Parathyroid adenoma (tissue), 2 donors: ENCODE measurements at regions not wholly inside any gene's neighbourhood (a gene's known extent, or its start where the extent isn't known, plus 50 kb on each side); places are given as distances from the start of the nearest gene placed in this dataset.

Source experiments
- H2AFZ ChIP-seq: fragments of 300-600 bp; sonication (generic); one replicate; pipeline ENCODE4 v1.7.0; 2017; ENCODE audit warnings: antibody characterized with exemption, mild to moderate bottlenecking
- H3K27ac ChIP-seq: fragments of 300-600 bp; sonication (generic); one replicate; pipeline ENCODE4 v1.7.0; 2017
- H3K27me3 ChIP-seq: fragments of 300-600 bp; sonication (generic); one replicate; pipeline ENCODE4 v1.7.0; 2017; ENCODE audit warnings: low read length; ENCODE audit not compliant: control insufficient read depth, insufficient read depth
- H3K36me3 ChIP-seq: fragments of 300-600 bp; sonication (generic); one replicate; pipeline ENCODE4 v1.7.0; 2017; ENCODE audit warnings: low read length; ENCODE audit not compliant: control insufficient read depth, insufficient read depth
- H3K4me1 ChIP-seq: fragments of 300-600 bp; sonication (generic); one replicate; pipeline ENCODE4 v1.7.0; 2017; ENCODE audit warnings: control low read depth
- H3K4me2 ChIP-seq: fragments of 300-600 bp; sonication (generic); one replicate; pipeline ENCODE4 v1.7.0; 2017; ENCODE audit warnings: low read length
- H3K4me3 ChIP-seq: fragments of 300-600 bp; sonication (generic); one replicate; pipeline ENCODE4 v1.7.0; 2017; ENCODE audit warnings: low read depth, low read length
- H3K79me2 ChIP-seq: fragments of 300-600 bp; sonication (generic); one replicate; pipeline ENCODE4 v1.7.0; 2017; ENCODE audit warnings: control low read depth
- H3K9ac ChIP-seq: fragments of 300-600 bp; sonication (generic); one replicate; pipeline ENCODE4 v1.7.0; 2017; ENCODE audit warnings: mild to moderate bottlenecking
- H3K9me3 ChIP-seq: fragments of 300-600 bp; sonication (generic); one replicate; pipeline ENCODE4 v1.7.0; 2017; ENCODE audit warnings: low read length; ENCODE audit not compliant: control insufficient read depth
- TF ChIP-seq, protein P1 (sequence below): fragments of 300-600 bp; sonication (generic); IDR thresholded peaks from one replicate; pipeline ENCODE4 v1.7.0; 2017; ENCODE audit warnings: antibody characterized with exemption, mild to moderate bottlenecking
- donor health status: primary hyperparathyroidism.

DNA sequence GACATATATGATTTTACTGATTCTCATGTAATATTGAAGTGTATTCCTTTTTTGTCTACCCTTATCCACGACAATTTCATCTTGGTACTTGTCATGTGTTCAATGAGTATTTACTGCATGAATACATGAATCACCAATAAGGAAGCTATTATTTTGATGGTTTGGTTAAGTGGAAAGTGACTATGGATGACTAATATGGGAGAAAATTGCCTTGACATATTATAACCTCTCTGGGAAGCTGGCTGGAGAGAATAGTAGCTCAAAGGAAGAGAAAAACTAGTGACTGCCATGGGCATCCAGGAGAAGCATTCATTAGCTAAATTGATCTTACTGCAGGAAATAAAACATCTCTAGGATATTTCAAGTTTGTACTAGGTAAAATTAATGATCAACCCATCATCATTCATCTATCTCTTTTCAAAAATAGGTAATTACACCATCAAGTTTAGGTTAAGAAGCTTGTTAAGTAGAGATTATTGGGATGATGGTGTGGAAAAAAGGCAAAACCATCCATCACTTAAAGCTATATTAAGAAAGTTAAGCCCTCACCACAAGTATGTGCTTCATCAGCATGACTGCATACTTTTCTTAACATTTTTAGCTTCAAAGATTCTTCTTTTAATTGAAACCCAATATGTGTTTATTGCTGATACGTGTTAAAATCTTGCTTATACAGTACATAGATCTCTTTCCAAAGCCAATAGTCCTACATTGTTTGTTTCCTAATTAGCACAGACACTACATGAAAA, 455.2 kb upstream of the ARPP21 start:
- no peak overlapping the region for H3K27ac ChIP-seq
- no peak overlapping the region for H3K4me2 ChIP-seq
- no peaks in the 10 kb centered on the region for H3K36me3 ChIP-seq
- H3K4me3 ChIP-seq = no peak overlapping the region
- TF ChIP-seq, protein P1, sequence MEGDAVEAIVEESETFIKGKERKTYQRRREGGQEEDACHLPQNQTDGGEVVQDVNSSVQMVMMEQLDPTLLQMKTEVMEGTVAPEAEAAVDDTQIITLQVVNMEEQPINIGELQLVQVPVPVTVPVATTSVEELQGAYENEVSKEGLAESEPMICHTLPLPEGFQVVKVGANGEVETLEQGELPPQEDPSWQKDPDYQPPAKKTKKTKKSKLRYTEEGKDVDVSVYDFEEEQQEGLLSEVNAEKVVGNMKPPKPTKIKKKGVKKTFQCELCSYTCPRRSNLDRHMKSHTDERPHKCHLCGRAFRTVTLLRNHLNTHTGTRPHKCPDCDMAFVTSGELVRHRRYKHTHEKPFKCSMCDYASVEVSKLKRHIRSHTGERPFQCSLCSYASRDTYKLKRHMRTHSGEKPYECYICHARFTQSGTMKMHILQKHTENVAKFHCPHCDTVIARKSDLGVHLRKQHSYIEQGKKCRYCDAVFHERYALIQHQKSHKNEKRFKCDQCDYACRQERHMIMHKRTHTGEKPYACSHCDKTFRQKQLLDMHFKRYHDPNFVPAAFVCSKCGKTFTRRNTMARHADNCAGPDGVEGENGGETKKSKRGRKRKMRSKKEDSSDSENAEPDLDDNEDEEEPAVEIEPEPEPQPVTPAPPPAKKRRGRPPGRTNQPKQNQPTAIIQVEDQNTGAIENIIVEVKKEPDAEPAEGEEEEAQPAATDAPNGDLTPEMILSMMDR = no peak
- no peak overlapping the region for H3K9ac ChIP-seq
- H2AFZ ChIP-seq = no peak overlapping the region
- no peaks in the 10 kb centered on the region for H3K27me3 ChIP-seq
- no peaks in the 10 kb centered on the region for H3K9me3 ChIP-seq
- no peaks in the 10 kb centered on the region for H3K79me2 ChIP-seq
- H3K4me1 ChIP-seq = no peaks in the 10 kb centered on the region

DNA sequence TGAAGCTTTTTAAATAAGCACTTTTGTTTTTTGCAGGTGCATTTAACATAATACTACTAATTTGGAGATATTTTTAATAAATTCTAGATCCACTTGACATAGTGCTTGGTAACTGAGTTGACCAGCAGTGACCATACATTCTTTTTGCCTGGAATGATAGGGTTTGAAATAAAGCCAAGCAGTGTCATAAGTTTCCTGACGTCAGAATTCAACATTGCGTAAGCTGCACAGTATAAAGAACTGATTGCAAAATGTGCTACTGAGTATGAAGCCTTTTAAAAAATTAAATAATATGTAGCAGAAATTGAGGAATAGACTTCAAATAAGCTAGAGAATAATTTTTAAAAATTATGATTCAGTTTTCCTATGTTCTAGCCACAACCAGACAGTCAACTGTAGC, 454.6 kb upstream of the ARPP21 start:
- H2AFZ ChIP-seq = no peak overlapping the region
- H3K9me3 ChIP-seq = no peaks in the 10 kb centered on the region
- H3K4me3 ChIP-seq = no peak overlapping the region
- no peaks in the 10 kb centered on the region for H3K27me3 ChIP-seq
- no peaks in the 10 kb centered on the region for H3K36me3 ChIP-seq
- H3K4me2 ChIP-seq = no peak overlapping the region
- no peak overlapping the region for H3K27ac ChIP-seq
- H3K4me1 ChIP-seq = no peaks in the 10 kb centered on the region
- H3K79me2 ChIP-seq = no peaks in the 10 kb centered on the region
- TF ChIP-seq, protein P1 = no peak
- H3K9ac ChIP-seq = no peak overlapping the region

DNA sequence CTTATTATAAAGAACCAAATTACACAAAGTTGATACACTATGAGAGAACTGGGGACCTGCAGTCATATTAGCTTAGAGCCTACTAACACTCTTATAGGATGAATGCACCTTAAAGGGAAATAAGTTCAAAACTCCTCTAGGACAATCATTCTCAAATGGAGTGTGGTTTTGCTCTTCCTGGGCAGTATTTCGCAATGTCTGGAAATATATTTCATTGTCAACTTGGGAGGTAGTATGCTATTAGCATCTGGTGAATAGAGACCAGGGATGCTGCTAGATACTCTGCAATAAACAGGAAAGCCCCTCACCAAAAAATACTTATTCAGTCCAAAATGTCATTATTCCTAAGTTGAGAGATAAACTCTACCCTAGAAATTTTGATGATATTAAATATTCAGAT, 451.4 kb upstream of the ARPP21 start:
- TF ChIP-seq, protein P1 = no peak

DNA sequence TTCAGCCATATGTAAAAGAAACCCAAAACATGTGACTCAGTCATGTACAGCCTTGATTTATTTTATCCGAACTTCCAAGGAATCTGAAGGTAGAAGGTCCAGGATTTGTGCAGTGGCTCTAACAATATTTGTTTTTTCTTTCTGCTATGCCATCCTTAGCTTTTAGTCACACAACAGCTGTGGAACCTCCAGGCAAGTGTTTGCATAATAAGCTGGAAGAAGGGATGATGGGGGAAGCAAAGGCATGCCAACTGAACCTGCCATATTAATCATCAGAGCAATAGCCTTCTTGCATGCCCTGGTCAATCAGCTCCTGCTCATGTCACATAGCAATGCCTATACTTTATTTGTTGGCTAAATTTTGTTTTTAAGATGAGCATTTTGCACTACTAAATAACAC, 444.7 kb upstream of the ARPP21 start:
- TF ChIP-seq, protein P1 = no peak
- no peak overlapping the region for H3K27ac ChIP-seq
- H3K27me3 ChIP-seq = no peaks in the 10 kb centered on the region
- no peak overlapping the region for H3K4me2 ChIP-seq
- no peaks in the 10 kb centered on the region for H3K9me3 ChIP-seq
- no peaks in the 10 kb centered on the region for H3K79me2 ChIP-seq
- H3K36me3 ChIP-seq = no peaks in the 10 kb centered on the region
- H3K9ac ChIP-seq = no peak overlapping the region
- H3K4me3 ChIP-seq = no peak overlapping the region
- no peak overlapping the region for H2AFZ ChIP-seq
- no peaks in the 10 kb centered on the region for H3K4me1 ChIP-seq

More for the DNA sequence above, 451.4 kb upstream of the ARPP21 start:
- no peak overlapping the region for H3K4me3 ChIP-seq
- no peak overlapping the region for H2AFZ ChIP-seq
- no peak overlapping the region for H3K27ac ChIP-seq
- no peak overlapping the region for H3K4me2 ChIP-seq
- H3K27me3 ChIP-seq = no peaks in the 10 kb centered on the region
- H3K79me2 ChIP-seq = no peaks in the 10 kb centered on the region
- no peaks in the 10 kb centered on the region for H3K9me3 ChIP-seq
- no peaks in the 10 kb centered on the region for H3K36me3 ChIP-seq
- no peaks in the 10 kb centered on the region for H3K4me1 ChIP-seq
- H3K9ac ChIP-seq = no peak overlapping the region

DNA sequence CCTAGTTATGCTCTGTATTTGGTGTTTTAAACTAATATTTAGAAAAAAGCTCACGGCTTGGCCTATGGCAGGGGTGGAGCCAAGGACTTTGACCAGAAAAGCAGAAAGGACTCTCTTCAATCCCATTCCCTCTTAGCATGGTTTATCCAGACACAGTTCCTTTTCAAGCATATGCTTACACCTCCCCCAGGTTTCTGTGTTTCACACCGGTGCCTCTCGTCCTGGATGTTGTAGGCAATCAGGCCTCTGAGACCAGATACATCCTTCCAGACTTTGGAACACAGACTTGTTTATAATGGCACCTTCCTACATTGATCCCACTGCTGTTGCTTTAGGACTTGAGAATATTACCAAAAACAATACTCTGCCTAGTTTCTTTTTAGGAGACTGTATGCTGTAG, 440.5 kb upstream of the ARPP21 start:
- Histone ChIP-seq H3K9me3 (no peaks in the 10 kb centered on the region), H3K27ac (no peak overlapping the region), H3K4me3 (no peak overlapping the region), H3K27me3 (no peaks in the 10 kb centered on the region), H3K9ac (no peak overlapping the region), H2AFZ (no peak overlapping the region), H3K4me2 (no peak overlapping the region), H3K36me3 (no peaks in the 10 kb centered on the region), H3K79me2 (no peaks in the 10 kb centered on the region), H3K4me1 (no peaks in the 10 kb centered on the region)
- TF ChIP-seq, protein P1 = no peak
